CD14-positive monocyte (primary cell): ENCODE measurements at regions not wholly inside any gene's neighbourhood (a gene's known extent, or its start where the extent isn't known, plus 50 kb on each side); places are given as distances from the start of the nearest gene placed in this dataset.

Experiments
- DNase-seq, 3 donors: peaks; one replicate each; pipeline ENCODE4 v3.0.0-alpha.2; 2011 to 2022
- H2AFZ ChIP-seq: 2 replicates; pipeline ENCODE4 v1.6.0; 2012; ENCODE audit warnings: mild to moderate bottlenecking, low read depth, low read length, inconsistent platforms; ENCODE audit not compliant: insufficient read depth, poor library complexity, severe bottlenecking
- H3K27ac ChIP-seq, 2 donors: 1 replicate in 1 of 2; 2 replicates in 1 of 2; pipeline ENCODE4 v1.5.1; 2012 to 2013; ENCODE audit warnings: low read length in 2 of 2, control low read depth in 1 of 2, inconsistent platforms in 1 of 2, low read depth in 1 of 2, mild to moderate bottlenecking in 1 of 2
- H3K27me3 ChIP-seq, 2 donors: one replicate each; pipeline versions ENCODE4 v1.6.0 to v1.6.1; 2011 to 2013; ENCODE audit warnings: low read length in 2 of 2; ENCODE audit not compliant: control insufficient read depth in 2 of 2, insufficient read depth in 2 of 2
- H3K36me3 ChIP-seq, 2 donors: replicated peaks in 1 of 2; 1 replicate in 1 of 2; 2 replicates in 1 of 2; pipeline versions ENCODE4 v1.5.1 to v1.6.1; 2012 to 2013; ENCODE audit warnings: low read length in 2 of 2, control low read depth in 1 of 2, inconsistent platforms in 1 of 2, mild to moderate bottlenecking in 1 of 2; ENCODE audit not compliant: insufficient read depth in 2 of 2, control insufficient read depth in 1 of 2
- H3K4me1 ChIP-seq, 2 donors: 1 replicate in 1 of 2; 2 replicates in 1 of 2; pipeline versions ENCODE4 v1.5.1 to v1.6.1; 2012 to 2013; ENCODE audit warnings: low read length in 2 of 2, control low read depth in 1 of 2, inconsistent platforms in 1 of 2, mild to moderate bottlenecking in 1 of 2, moderate library complexity in 1 of 2; ENCODE audit not compliant: insufficient read depth in 2 of 2, control insufficient read depth in 1 of 2
- H3K4me2 ChIP-seq: replicated peaks from 2 replicates; pipeline ENCODE3; 2012; ENCODE audit warnings: low read length, moderate library complexity, mild to moderate bottlenecking; ENCODE audit not compliant: poor library complexity, severe bottlenecking; ENCODE audit errors: extremely low read depth
- H3K4me3 ChIP-seq, 3 experiments: fragments of 200-600 bp in 1 of 3; sonication (generic) in 1 of 3; replicated peaks in 1 of 3; 1 replicate in 2 of 3; 2 replicates in 1 of 3; pipeline ENCODE4 v1.5.1; 2011 to 2013; ENCODE audit warnings: low read length in 3 of 3, mild to moderate bottlenecking in 3 of 3, control low read depth in 2 of 3, low read depth in 2 of 3, inconsistent platforms in 1 of 3, moderate library complexity in 1 of 3
- H3K79me2 ChIP-seq: 2 replicates; pipeline ENCODE4 v1.6.0; 2012; ENCODE audit warnings: mild to moderate bottlenecking, control low read depth, inconsistent platforms, low read length, moderate library complexity; ENCODE audit not compliant: insufficient read depth
- H3K9ac ChIP-seq: 2 replicates; pipeline ENCODE4 v1.6.0; 2017; ENCODE audit warnings: low read length, mild to moderate bottlenecking; ENCODE audit not compliant: insufficient read depth, poor library complexity, severe bottlenecking
- H3K9me3 ChIP-seq, 2 donors: replicated peaks in 1 of 2; 1 replicate in 1 of 2; 2 replicates in 1 of 2; pipeline versions ENCODE4 v1.5.1 to v1.6.1; 2012 to 2013; ENCODE audit warnings: low read length in 2 of 2, control low read depth in 1 of 2; ENCODE audit not compliant: control insufficient read depth in 1 of 2, insufficient read depth in 1 of 2
- H4K20me1 ChIP-seq: 2 replicates; pipeline ENCODE4 v1.6.0; 2012; ENCODE audit warnings: mild to moderate bottlenecking, low read length, control low read depth, moderate library complexity; ENCODE audit not compliant: insufficient read depth
- H3K27ac Mint-ChIP-seq, 7 donors: one replicate each; pipeline ENCODE4 v1.8.0; 2020; ENCODE audit warnings: mild to moderate bottlenecking in 7 of 7, mixed read lengths in 7 of 7, moderate library complexity in 6 of 7, inconsistent platforms in 2 of 7
- H3K27me3 Mint-ChIP-seq, 3 donors: one replicate each; pipeline ENCODE4 v1.8.0; 2021 to 2022; ENCODE audit warnings: low read depth in 3 of 3, mild to moderate bottlenecking in 3 of 3, mixed read lengths in 3 of 3, moderate library complexity in 3 of 3, inconsistent platforms in 1 of 3
- H3K36me3 Mint-ChIP-seq, 2 donors: one replicate each; pipeline ENCODE4 v1.8.0; 2020; ENCODE audit warnings: mixed read lengths in 2 of 2, inconsistent platforms in 1 of 2, mild to moderate bottlenecking in 1 of 2
- H3K4me1 Mint-ChIP-seq: one replicate; pipeline ENCODE4 v1.8.0; 2020; ENCODE audit warnings: mild to moderate bottlenecking, mixed read lengths
- H3K4me3 Mint-ChIP-seq, 2 donors: one replicate each; pipeline ENCODE4 v1.8.0; 2020; ENCODE audit warnings: mild to moderate bottlenecking in 2 of 2, mixed read lengths in 2 of 2, moderate library complexity in 1 of 2
- H3K9me3 Mint-ChIP-seq, 7 donors: one replicate each; pipeline ENCODE4 v1.8.0; 2020 to 2022; ENCODE audit warnings: mixed read lengths in 7 of 7, mild to moderate bottlenecking in 6 of 7, moderate library complexity in 6 of 7, inconsistent platforms in 2 of 7
- WGBS: methylation state at CpG from one replicate; pipeline ENCODE4 v1.1.5; 2013; ENCODE audit warnings: missing lambda C conversion rate; ENCODE audit not compliant: insufficient coverage; 5-methylcytosine and 5-hydroxymethylcytosine counted together
- intact Hi-C, 2 donors: fragments of 100-400 bp; cut with micrococcal nuclease; formaldehyde crosslinking; loops; one replicate each; pipeline versions ENCODE4 v1.15.0 to v1.15.1; 2023
- TF ChIP-seq, protein P1 (sequence below): fragments of 200-600 bp; IDR thresholded peaks from one replicate; pipeline ENCODE4 v1.8.0; 2022; ENCODE audit warnings: antibody characterized with exemption, mild to moderate bottlenecking

DNA sequence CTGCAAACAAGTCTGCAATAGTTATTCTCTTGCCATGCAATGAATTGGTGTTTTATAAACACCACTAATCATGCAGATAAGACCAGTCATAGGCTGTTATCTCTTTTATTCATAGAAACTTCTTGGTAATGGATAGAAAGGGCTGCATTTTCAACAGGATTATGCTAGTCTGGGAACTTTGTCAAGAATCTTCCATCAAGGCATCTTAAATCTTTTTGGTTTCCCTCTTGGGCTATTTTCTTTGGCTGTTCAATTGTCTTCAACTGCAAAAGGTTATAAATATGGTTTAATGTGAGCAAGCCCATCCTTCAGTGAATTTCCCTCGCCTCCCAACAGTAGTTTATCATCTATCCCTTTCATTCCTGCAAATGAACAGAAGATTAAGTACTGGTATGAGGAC is 59.0 kb upstream of the MINAR1 start:
- intact Hi-C loops: no loop called here
- Histone ChIP-seq H3K9me3 (no peaks in the 10 kb centered on the region), H3K27me3 (no peaks in the 10 kb centered on the region), H3K27ac (no peak overlapping the region), H4K20me1 (no peaks in the 10 kb centered on the region), H3K4me3 (no peak overlapping the region), H3K9ac (no peak overlapping the region), H3K36me3 (no peaks in the 10 kb centered on the region), H3K4me2 (no peak overlapping the region), H2AFZ (no peak overlapping the region), H3K79me2 (no peaks in the 10 kb centered on the region), H3K4me1 (peaks cover 0 to 3% of the 10 kb centered on the region in 2 donors)
- H3K4me1 Mint-ChIP-seq: peaks cover 27% of the 10 kb centered on the region
- H3K36me3 Mint-ChIP-seq: no peaks in the 10 kb centered on the region
- peaks cover 0 to 3% (median 0%) of the 10 kb centered on the region in 7 donors for H3K9me3 Mint-ChIP-seq
- no peak overlapping the region for H3K4me3 Mint-ChIP-seq
- DNase-seq: no peak
- no peaks in the 10 kb centered on the region for H3K27me3 Mint-ChIP-seq
- WGBS: no CpG with 5 or more reads among the region's 1 CpG
- H3K27ac Mint-ChIP-seq: no peak overlapping the region
- TF ChIP-seq, protein P1, sequence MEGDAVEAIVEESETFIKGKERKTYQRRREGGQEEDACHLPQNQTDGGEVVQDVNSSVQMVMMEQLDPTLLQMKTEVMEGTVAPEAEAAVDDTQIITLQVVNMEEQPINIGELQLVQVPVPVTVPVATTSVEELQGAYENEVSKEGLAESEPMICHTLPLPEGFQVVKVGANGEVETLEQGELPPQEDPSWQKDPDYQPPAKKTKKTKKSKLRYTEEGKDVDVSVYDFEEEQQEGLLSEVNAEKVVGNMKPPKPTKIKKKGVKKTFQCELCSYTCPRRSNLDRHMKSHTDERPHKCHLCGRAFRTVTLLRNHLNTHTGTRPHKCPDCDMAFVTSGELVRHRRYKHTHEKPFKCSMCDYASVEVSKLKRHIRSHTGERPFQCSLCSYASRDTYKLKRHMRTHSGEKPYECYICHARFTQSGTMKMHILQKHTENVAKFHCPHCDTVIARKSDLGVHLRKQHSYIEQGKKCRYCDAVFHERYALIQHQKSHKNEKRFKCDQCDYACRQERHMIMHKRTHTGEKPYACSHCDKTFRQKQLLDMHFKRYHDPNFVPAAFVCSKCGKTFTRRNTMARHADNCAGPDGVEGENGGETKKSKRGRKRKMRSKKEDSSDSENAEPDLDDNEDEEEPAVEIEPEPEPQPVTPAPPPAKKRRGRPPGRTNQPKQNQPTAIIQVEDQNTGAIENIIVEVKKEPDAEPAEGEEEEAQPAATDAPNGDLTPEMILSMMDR: no peak

DNA sequence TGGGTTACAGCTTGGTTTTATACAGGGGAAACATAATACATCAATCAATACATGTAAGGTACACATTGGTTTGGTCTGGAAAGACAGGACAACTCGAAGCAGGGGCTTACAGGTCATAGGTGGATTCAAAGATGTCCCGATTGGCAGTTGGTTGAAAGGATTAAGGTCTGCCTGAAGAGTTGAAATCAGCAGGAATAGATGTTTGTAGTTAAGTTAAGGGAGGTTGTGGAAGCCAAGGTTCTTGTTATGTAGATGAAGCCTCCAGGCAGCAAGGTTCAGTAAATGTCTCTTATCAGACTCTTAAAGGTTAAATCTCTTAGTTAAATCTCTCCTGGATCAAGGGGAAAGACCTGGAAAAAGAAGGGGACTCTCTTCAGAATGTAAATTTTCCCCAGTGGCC is 58.4 kb upstream of the MINAR1 start:
- TF ChIP-seq, protein P1: no peak
- no peak overlapping the region for H2AFZ ChIP-seq
- 90% methylated on average over 2 of the region's 2 CpGs for WGBS
- no peak for DNase-seq
- no peak overlapping the region for H3K4me2 ChIP-seq
- H3K4me1 ChIP-seq: peaks cover 0 to 3% of the 10 kb centered on the region in 2 donors
- Mint-ChIP-seq H3K27ac (no peak overlapping the region), H3K27me3 (no peaks in the 10 kb centered on the region), H3K4me1 (peaks cover 27% of the 10 kb centered on the region), H3K9me3 (peaks cover 0 to 3% (median 0%) of the 10 kb centered on the region in 7 donors), H3K4me3 (no peak overlapping the region), H3K36me3 (no peaks in the 10 kb centered on the region)
- intact Hi-C loops: no loop called here
- H3K27ac ChIP-seq: no peak overlapping the region
- H4K20me1 ChIP-seq: no peaks in the 10 kb centered on the region
- H3K9ac ChIP-seq: no peak overlapping the region
- H3K9me3 ChIP-seq: no peaks in the 10 kb centered on the region
- H3K36me3 ChIP-seq: no peaks in the 10 kb centered on the region
- no peaks in the 10 kb centered on the region for H3K79me2 ChIP-seq
- H3K27me3 ChIP-seq: no peaks in the 10 kb centered on the region
- no peak overlapping the region for H3K4me3 ChIP-seq
